Heart right ventricle (tissue), 16 donors: ENCODE measurements at regions not wholly inside any gene's neighbourhood (a gene's known extent, or its start where the extent isn't known, plus 50 kb on each side); places are given as distances from the start of the nearest gene placed in this dataset.

Source experiments
- ATAC-seq, 8 donors: fragments of 200-7000 bp; cut with Tn5 transposase; one replicate each; pipeline ENCODE4 v1.9.1; 2020; ENCODE audit warnings: mild to moderate bottlenecking in 8 of 8, moderate library complexity in 8 of 8, moderate number of reproducible peaks in 1 of 8
- DNase-seq, 2 donors: peaks; one replicate each; pipeline ENCODE4 v3.0.0-alpha.2; 2020
- H3K27ac ChIP-seq, 10 donors: fragments of 200-600 bp; sonication (generic) in 2 of 10; one replicate each; pipeline versions ENCODE4 v1.5.0 to v1.8.0; 2020 to 2022; ENCODE audit warnings: mild to moderate bottlenecking in 3 of 10
- H3K27me3 ChIP-seq, 7 donors: fragments of 200-600 bp; one replicate each; pipeline ENCODE4 v1.8.0; 2021 to 2022; ENCODE audit warnings: mild to moderate bottlenecking in 2 of 7
- H3K36me3 ChIP-seq, 9 donors: fragments of 200-600 bp; sonication (generic) in 1 of 9; one replicate each; pipeline versions ENCODE4 v1.5.0 to v1.8.0; 2020 to 2022; ENCODE audit warnings: mild to moderate bottlenecking in 2 of 9
- H3K4me1 ChIP-seq, 9 donors: fragments of 200-600 bp; sonication (generic) in 1 of 9; one replicate each; pipeline versions ENCODE4 v1.5.0 to v1.8.0; 2020 to 2022; ENCODE audit warnings: mild to moderate bottlenecking in 4 of 9
- H3K4me3 ChIP-seq, 10 donors: fragments of 200-600 bp; sonication (generic) in 2 of 10; one replicate each; pipeline versions ENCODE4 v1.5.0 to v1.8.0; 2020 to 2022; ENCODE audit warnings: mild to moderate bottlenecking in 7 of 10, moderate library complexity in 2 of 10
- H3K9me3 ChIP-seq, 11 donors: fragments of 200-600 bp in 10 of 11; sonication (generic) in 2 of 11; one replicate each; pipeline versions ENCODE4 v1.5.0 to v1.8.0; 2013 to 2022; ENCODE audit warnings: mild to moderate bottlenecking in 2 of 11, control low read depth in 1 of 11, moderate library complexity in 1 of 11
- CTCF ChIP-seq, 9 donors: fragments of 200-600 bp; sonication (generic) in 2 of 9; IDR thresholded peaks; one replicate each; pipeline versions ENCODE4 v1.5.0 to v1.8.0; 2021 to 2022; ENCODE audit warnings: antibody characterized with exemption in 9 of 9, mild to moderate bottlenecking in 5 of 9, moderate library complexity in 1 of 9
- WGBS, 2 donors: extraction: QIAGEN DNeasy Blood & Tissue Kit; methylation state at CpG; one replicate each; pipeline ENCODE4 v1.1.7; 2013; ENCODE audit warnings: inconsistent platforms in 1 of 2; 5-methylcytosine and 5-hydroxymethylcytosine counted together
- intact Hi-C, 10 donors: fragments of 100-400 bp; cut with DNase I; formaldehyde crosslinking; loops; one replicate each; pipeline versions ENCODE4 v1.11.1 to v1.14.2; 2022
- donor health status: Arrhythmogenic right ventricular cardiomyopathy.
- donor health status: ischemic (EF 13 %, LVEDD 7.1; RV severe dilation, severe dysfunction).
- donor health status: healthy with polysubstance abuse.
- donor health status: DM: no; HTN: yes; CAD: no.
- donor health status: DM: no; HTN: no; CAD: no.
- donor health status: ischemic (EF 25% LVEDD 6.9; RV normal size, moderate dysfunction).
- donor health status: ischemic (EF 25% LVEDD 5.7; RV mildly dilated, moderate dysfunction).
- donor health status: healthy.
- donor health status: DM: yes; HTN: yes; CAD: no.
- donor health status: Ischemic cardiomyopathy.
- donor health status: ischemic (EF 35%, LVEDD 5.7; RV mildly dilated, moderate dysfunction).
- donor health status: nonischemic (EF 11% LVEDD 7.7; RV severe dilation, severe dysfunction).
- donor health status: DM: yes; HTN: yes; CAD: no.
- donor health status: PGD.
- donor health status: ischemic (EF 29% LVEDD 5.4; RV normal size, mild dysfunction).
- donor health status: nonischemic (EF 23%, LVEDD 6.1; RV moderate dilation, normal function).

- 93 to 95% methylated on average over 1 of the region's 1 CpG for WGBS, 2 donors
- Histone ChIP-seq H3K4me3 (no peak overlapping the region), H3K27ac (no peak overlapping the region), H3K4me1 (peaks cover 0 to 5% (median 0%) of the 10 kb centered on the region in 9 donors), H3K36me3 (no peaks in the 10 kb centered on the region), H3K9me3 (no peaks in the 10 kb centered on the region), H3K27me3 (no peaks in the 10 kb centered on the region)
- no peak for ATAC-seq
- intact Hi-C loops = no loop called here
- TF ChIP-seq CTCF (IDR thresholded peaks at IDR 0.05) = no peak
- no peak for DNase-seq
Measured at GRCh38 chr4:4695497-4695896, 153.6 kb upstream of the STX18 start.

- Histone ChIP-seq H3K36me3 (no peaks in the 10 kb centered on the region), H3K27ac (no peak overlapping the region)
- intact Hi-C loops = no loop called here
Measured at GRCh38 chr4:4694827-4695226, 153.0 kb upstream of the STX18 start.

GRCh38 chr4:4694296-4694772, 152.5 kb upstream of the STX18 start:
- 39 to 51% methylated on average over 5 of the region's 5 CpGs for WGBS, 2 donors
- intact Hi-C loops = no loop called here
- H3K36me3 ChIP-seq = no peaks in the 10 kb centered on the region
- H3K27ac ChIP-seq = no peak overlapping the region
- H3K4me1 ChIP-seq = peaks cover 0 to 5% (median 0%) of the 10 kb centered on the region in 9 donors
- H3K27me3 ChIP-seq = no peaks in the 10 kb centered on the region
- peak; percentile 30 to 33 for DNase-seq
- H3K4me3 ChIP-seq = no peak overlapping the region
- ATAC-seq = peak in 7 of 8 donors; percentile 24 to 72 (median 44)
- H3K9me3 ChIP-seq = no peaks in the 10 kb centered on the region
- TF ChIP-seq CTCF (IDR thresholded peaks at IDR 0.05) = peak in 1 of 9 donors; percentile 10

More at GRCh38 chr4:4694827-4695226, 153.0 kb upstream of the STX18 start:
- Histone ChIP-seq H3K4me1 (peaks cover 0 to 5% (median 0%) of the 10 kb centered on the region in 9 donors), H3K4me3 (no peak overlapping the region), H3K27me3 (no peaks in the 10 kb centered on the region), H3K9me3 (no peaks in the 10 kb centered on the region)
- no peak for ATAC-seq
- TF ChIP-seq CTCF (IDR thresholded peaks at IDR 0.05) = no peak
- no peak for DNase-seq

GRCh38 chr4:4693755-4694295, 152.0 kb upstream of the STX18 start:
- H3K9me3 ChIP-seq = no peaks in the 10 kb centered on the region
- H3K4me3 ChIP-seq = no peak overlapping the region
- no peak for DNase-seq
- intact Hi-C loops = no loop called here
- ATAC-seq = no peak
- no peaks in the 10 kb centered on the region for H3K27me3 ChIP-seq
- no peak overlapping the region for H3K27ac ChIP-seq
- no peaks in the 10 kb centered on the region for H3K36me3 ChIP-seq
- 81 to 87% methylated on average over 8 of the region's 8 CpGs for WGBS, 2 donors
- H3K4me1 ChIP-seq = peaks cover 0 to 5% (median 0%) of the 10 kb centered on the region in 9 donors
- no peak for TF ChIP-seq CTCF (IDR thresholded peaks at IDR 0.05)
